GM21529 (cell line): ENCODE measurements at regions not wholly inside any gene's neighbourhood (a gene's known extent, or its start where the extent isn't known, plus 50 kb on each side); places are given as distances from the start of the nearest gene placed in this dataset.

ENCODE experiments used
- ATAC-seq: cut with Tn5 transposase; IDR thresholded peaks from one replicate; pipeline ENCODE4 v1.9.1; 2021; ENCODE audit not compliant: unreplicated experiment

DNA sequence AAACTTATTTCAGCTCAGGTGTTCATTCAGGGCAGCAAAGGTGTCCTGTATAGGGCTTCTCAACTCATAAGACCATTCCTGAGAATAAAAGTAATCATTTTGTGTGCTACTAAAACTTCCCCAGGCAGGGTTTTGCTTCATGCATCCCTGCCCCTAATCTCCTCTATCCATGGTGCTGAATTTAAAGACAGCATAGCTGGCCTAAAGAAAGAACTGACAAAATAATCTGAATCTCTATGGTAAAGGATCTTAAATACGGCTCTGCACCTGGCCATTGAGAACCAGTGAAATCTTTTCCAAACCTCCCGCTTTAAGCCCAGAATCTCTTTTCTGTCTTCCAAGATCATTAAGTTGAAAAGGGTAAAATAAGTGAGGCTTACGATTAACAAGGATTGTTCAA, 292.1 kb upstream of the KLHL29 start:
- ATAC-seq = no peak

DNA sequence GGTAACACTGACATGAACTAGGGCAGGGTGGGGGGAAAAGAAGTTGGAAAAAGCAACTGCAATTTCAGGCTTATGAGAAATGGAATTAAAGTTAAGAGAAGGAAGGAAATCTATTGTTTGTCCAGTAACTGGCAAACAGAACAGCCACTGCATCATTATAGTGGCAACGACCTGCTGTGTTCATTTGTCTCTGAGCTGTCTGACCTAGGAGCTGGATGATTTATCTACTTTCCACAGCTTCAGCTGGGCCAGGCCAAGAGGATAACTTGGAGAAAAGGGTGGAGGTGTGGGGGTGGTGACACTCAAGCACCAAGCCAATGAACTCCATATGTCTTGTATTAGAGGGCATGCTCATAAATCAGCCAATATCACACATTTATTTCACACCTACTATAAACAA, 291.5 kb upstream of the KLHL29 start:
- ATAC-seq = no peak

DNA sequence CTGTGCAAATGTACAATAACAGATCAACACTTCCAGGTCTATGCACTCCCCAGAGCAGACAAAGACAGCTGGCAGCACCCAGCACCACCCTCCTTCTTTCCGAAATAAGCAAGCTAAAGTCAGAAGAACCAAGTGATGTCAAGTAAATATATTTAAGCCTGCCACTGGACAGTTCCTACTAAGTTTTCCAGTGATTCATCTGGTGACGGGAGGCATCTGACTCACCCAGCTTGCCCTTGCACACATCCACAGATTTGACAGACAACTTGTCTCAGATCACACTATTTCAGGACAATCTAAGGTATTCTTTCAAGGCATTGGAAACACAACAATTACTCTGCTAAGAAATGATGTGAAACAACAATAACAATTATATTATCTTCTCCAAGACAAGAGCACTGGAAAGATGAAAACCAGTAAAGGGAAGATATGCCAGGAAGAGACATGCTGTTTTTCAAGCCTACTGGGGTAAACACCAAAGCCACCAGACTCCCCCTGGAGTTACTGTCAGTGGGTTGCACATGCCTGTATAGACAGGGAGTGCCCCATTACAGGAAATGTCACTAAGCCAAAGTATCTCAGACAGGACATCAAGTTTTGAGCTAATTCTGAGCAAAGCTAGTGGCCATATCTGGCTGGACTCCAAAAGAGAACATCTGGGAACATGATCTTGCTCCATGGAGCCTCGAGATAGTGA, 287.9 kb upstream of the KLHL29 start:
- no peak for ATAC-seq

DNA sequence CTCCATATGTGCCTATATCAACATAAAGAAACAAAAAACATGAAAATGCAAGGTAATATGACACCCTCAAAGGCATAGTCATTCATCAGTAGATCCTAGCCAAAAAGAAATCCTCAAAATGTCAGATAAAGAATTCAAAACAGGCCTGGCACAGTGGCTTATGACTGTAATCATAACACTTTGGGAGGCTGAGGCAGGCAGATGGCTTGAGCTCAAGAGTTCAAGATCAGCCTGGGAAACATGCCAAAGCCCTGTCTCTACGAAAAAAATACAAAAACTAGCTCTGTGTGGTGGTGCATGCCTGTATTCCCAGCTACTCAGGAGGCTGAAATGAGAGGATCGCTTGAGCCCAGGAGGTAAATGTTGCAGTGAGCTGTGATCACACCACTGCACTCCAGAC, 284.6 kb upstream of the KLHL29 start:
- ATAC-seq = no peak

DNA sequence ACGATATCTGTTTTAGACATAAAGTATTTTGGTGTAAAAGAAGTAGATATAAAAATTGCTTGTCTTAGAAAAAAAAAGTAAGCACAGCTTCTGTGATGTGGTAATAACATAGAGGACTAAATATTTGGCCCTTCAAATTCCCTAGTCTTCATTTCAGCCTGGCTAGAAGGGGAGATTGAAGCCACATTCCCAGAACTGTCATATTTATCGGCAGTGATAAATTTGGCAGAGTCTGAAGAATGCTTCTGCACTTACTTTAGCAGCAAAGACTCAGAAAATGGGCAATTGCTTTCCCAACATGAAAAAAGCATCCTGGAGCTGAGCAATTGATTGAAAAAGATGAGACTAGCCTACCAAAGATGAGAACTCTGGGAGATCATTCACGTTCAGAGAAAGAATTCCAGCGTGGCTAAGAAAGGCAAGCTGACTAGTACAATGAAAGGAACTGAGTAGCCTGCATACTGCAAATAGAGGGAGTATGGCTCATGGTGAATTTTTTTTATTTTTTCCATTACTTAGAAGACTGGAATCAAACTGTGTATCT, 278.7 kb upstream of the KLHL29 start:
- ATAC-seq = no peak

DNA sequence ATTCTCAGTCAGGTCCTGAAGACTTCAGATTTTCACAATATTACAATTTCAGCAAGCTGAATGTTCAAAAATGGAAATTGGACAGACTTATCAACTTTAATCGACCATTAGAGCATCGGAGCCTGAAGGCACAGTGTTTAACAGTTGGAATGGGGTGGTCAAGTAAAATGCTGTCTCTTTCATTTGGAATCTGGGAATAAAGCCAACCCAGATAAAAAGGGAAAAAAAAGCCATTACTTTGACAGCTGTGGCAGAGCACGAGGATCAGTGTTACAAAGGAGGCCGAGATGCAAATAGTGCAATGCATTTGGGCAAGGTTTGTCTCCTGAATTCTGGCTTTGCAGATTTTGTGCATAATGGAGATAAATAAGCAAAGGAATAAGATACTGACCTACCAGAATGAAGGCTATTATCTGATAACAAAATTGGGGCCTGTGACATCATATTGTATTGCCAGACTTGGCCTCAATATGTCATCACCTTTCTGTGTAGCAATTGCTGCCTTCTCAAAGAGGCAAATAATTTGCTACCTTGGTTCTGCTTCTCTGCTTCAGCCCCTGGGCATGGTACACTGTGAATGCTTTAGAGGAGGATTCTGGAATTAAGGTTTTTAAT, 277.5 kb upstream of the KLHL29 start:
- ATAC-seq = no peak

DNA sequence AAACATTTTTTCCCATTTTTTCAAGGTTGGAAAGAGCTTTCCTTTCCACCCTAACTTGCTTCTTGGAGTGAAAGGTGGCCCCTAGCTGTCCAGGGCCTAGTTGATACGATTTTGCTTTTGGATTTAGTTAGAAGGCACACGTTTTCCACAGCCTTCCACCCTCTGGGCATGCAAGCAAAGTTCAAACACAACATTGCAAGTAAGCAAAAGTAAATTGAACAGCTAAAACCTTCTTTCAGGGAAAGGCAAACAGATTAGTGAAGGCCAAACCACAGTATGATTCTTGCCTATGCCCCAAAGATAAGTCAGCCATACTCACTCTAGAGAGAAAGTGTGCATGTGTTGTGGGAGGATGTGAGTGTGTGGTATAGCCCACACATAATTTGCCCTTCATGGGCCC, 273.7 kb upstream of the KLHL29 start:
- no peak for ATAC-seq

DNA sequence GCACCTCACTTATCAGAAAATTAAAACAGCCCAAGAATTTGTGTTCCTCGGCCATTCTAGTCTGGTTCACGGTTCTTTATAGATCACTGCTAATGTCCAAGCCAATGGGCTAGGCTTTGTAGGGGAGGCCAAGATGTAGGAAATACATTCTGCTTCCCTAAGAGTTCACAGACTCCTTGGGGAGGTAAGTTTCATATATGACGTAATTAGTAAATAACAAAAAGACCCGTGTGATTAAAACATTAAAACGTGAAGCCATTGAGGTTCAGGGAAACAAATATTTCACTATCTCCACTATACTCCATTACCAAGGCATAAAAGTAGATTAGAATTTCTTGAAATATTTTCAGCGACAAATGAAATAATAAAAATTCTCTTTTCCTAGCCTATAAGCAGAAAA, 272.5 kb upstream of the KLHL29 start:
- no peak for ATAC-seq

DNA sequence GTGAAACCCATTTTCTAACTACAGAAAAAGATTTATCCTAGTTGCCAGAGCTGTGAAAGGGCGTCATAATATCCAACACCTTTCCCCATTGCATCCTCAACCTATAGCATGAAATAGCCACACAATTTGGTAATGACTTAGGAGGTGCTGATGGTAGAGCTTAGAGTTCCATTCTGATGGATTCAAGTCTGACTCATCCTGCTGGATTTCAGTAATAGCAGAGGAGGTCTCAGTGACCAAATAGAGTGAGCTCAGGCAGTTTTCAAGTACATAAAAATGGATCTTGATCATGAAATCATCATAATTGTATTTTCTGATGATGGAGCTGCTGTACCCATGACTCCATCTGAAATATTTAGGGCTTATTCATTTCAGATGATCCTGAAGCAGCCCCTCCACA, 270.7 kb upstream of the KLHL29 start:
- ATAC-seq = no peak

DNA sequence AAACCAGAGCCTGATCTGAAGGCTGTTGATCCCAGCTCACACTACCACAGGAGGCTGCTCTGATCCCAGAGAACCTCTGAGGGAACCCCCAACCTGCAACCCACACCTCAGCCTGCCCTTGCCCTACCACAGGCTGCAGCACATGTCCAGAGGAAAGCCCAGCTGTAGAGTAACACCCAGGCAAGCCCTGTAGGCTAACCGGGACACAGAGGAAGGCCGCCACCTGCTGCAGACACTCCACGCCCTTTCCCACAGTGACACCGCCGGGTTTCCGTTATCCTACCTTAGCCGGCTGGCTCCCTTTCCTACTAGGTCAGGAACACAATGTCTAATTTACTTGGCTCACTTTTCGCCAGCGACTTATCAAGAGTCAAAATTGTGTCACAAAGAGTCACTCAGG, 266.7 kb upstream of the KLHL29 start:
- no peak for ATAC-seq

DNA sequence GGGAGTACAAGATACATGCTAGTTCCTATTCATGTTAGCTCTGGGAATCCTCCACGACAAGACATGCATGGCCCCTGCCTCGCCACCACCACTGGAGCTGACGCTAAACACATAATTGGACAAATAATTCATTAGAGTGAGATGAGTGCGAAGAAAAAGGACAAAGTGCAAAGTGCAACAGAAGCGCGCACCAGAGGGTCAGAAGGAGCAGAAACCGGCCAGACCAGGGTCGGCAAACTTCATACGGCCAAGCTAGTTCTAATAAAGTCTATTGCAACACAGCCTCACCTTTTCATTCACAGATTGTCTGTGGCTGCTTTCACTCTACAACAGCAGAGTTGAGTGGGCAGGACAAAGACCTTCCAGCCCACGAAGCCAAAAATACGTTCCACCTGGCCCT, 266.1 kb upstream of the KLHL29 start:
- ATAC-seq = no peak

DNA sequence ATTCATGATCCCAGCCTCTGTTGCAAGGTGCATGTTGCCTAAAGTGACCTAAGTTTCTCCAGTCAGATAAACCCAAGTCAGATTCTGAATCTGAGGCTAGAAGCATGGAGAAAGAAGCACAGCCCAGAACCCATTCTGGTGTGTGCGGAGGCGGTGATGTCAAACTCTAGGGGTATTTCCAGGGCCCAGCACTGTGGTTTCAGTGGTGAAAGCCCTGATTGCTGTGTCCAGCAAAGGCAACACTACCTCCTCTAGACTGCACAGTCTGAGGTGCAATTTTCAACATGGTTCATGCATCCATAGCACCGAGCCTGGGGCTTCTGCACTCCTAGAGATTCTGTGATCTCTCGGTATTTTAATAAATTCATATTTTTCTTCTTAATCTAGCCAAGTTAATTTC, 264.8 kb upstream of the KLHL29 start:
- ATAC-seq = no peak

DNA sequence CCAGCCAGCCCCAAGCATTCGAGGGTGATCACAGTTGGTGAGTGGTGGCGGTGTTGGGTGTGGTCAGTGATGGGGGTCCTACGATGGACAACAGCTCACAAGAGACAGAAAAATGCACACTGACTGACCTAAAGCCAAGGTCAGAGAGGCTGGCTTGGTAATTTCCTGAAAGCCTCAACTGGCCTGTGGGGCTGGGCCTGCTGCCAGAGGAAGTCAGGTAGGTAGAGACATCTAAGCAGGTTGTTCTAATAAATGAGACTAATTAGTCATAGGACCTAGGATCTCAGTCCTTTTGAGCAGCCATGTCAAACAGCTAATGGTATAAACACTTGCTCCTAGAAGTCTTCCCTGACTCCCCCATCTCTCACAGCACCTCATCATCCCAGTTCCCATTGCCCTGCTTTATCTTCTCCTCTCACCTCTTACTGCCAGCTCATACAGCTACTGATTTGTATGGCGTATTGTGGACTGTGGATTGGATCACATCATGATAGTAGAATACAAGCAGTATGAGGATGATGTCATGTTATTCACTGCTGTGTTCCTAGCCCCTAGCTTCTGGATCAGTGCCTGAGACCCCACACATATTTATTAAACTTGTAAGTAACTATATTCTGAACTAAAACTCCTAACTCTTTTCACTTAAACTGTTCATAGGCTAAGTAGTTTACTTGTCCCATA, 262.9 kb upstream of the KLHL29 start:
- ATAC-seq = no peak

DNA sequence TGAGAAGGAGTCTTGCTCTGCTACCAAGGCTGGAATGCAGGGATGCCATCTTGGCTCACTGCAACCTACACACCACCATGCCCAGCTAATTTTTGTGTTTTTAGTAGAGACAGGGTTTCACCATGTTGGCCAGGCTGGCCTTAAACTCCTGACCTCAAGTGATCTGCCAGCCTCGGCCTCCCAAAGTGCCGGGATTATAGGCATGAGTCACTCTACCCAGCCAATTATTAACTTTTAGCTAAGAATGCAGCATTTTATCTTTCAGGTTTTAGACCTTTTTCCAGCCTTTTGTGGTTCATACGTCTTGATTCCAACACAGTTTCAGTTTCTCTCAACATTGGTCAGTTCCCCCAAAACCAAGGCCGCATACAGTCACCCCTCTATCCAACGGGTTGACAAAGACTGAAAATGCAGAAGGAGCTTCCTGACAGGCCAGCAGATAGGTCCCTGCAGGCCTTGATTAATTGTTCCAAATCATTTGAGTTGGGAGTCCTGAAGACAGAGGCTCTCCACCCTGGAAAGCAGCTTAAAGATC, 262.2 kb upstream of the KLHL29 start:
- ATAC-seq = no peak

DNA sequence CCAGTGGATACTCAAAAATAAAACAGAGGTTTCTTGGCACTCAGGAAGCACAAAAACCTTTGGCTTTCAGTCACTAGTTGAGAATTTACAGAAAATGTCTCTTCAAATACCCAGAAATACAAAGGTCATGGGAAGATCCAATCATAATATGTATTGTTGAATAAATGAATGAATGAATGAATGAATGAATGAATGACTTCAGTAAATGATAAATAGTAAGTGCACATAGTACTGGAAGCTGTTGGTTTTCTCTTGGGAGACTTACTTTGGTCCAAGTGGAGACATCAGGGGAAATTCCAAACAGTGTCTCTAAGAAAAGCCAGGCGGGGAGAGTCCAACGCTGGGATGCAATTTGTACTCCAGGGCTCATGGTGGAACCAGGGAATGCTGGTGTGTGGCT, 261.3 kb upstream of the KLHL29 start:
- no peak for ATAC-seq

DNA sequence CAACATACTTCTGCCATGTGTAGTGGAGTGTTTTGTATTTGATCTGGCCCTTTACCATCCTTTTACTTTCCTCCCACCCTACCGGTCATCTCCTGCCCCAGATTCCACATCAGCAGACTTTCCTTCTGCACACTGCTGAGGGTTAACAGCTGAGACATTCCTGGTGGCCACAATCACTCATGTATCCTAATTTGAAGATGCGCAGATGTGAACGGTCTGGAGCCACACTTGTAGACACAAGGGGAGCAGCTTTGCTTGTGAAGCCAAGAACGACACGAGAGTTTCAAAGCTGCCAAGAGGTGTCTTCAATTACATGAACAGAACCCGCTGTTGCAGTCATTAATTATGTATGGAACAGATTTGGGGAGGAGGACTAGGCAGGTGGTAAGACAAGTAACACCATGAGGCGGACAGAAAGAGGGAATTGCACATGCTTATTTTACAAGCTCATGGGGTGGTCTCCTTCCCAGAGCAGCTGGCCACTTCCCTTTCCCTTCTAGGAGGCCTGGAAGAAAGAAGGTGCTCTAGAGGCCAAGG, 260.7 kb upstream of the KLHL29 start:
- ATAC-seq = no peak

DNA sequence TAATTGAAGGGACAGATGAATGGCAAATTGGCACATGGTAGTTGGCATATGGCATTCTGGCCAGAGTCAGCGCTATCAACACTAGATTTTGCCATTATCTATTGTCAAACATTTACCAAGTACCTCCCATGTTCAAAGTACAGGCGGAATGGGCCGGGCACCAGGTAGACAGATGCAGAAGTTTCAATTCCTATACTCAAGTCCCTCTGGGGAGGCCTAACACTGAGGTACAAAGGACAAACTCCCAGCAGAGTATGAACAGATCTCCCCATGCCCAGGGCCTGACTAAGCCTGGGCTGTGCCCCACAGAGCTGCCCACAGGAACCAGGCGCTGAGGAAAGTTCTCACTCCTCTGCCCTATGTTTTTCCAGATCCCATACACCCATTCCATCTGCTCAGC, 257.5 kb upstream of the KLHL29 start:
- ATAC-seq = no peak

DNA sequence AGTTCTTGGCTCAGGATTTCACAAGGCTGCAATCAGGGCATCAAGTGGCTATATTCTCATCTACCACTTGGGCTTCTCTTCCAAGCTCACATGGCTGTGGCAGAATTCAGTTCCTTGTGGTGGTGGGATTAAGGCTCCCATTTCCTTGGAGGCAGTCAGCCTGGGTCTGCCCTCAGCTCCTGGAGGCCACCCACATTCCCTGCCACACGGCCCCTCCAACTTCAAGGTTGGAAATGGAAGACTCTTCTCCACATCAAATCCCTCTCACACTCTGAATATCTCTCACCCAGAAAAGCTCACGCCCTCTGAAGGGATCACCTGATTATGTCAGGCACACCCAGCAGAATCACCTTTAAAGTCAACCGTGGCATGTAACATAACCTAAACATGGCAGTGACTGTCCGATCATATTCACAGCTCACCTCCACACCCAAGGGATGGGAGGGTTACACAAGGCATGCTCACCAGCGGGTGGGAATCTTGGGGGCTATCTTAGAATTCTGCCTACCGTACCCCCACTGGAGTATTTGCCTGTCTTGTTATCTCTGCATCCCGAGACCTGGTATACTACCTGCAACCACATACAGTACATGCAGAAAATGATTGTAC, 256.2 kb upstream of the KLHL29 start:
- no peak for ATAC-seq

DNA sequence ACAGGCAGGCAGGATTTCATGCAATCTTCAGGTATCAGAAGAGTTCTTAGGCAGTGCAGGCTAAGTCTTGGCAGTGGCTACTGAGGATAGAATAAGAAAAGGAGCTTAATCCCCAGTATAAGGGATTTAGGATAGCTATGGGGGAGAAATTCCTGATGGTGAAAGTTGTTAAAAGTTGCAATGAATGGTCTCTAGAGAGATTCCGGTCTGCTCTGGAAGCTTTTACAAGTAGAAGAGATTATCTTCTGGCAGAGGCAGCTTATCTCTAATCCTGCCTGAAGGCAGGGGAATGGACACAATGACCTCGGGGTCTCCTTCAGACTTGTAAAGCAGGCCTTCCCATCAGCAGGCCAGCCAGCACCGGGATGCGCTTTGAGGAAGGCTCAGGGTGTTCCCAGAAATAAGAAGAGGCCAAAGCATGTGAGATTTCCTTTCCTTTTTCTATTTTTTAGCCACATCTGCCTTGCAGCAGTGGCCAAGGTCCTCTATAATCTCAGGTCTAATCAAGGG, 253.9 kb upstream of the KLHL29 start:
- no peak for ATAC-seq

DNA sequence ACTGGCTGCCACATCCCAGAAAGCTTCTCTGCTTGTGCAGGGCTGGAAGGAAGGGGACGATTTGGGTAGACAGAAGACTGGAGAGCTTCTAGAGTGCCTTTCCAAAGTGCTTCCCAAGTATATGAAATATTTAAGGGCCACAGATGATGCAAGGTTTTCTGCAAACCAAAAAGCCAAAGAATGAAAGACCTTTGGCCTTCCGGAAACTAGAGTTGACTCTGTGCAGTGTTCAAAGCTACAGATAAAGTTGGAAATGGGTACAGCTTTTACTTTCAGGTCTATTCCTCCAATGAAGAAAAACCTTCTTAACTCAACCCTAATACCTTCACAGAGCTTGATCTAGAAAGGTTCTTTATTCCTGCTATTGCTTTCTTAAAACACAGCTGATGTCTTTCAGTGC, 253.0 kb upstream of the KLHL29 start:
- no peak for ATAC-seq
